Forelimb muscle (tissue), 1 donor: ENCODE measurements at regions not wholly inside any gene's neighbourhood (a gene's known extent, or its start where the extent isn't known, plus 50 kb on each side); places are given as distances from the start of the nearest gene placed in this dataset.

Experiments used
- DNase-seq: peaks from one replicate; pipeline ENCODE4 v3.0.0-alpha.2; 2013; ENCODE audit warnings: low read depth

GRCh38 chr5:62719061-62719720 is 140.6 kb downstream of the LRRC70 start:
- no peak for DNase-seq

GRCh38 chr5:62718324-62718723 is 139.7 kb downstream of the LRRC70 start:
- DNase-seq = no peak

DNA sequence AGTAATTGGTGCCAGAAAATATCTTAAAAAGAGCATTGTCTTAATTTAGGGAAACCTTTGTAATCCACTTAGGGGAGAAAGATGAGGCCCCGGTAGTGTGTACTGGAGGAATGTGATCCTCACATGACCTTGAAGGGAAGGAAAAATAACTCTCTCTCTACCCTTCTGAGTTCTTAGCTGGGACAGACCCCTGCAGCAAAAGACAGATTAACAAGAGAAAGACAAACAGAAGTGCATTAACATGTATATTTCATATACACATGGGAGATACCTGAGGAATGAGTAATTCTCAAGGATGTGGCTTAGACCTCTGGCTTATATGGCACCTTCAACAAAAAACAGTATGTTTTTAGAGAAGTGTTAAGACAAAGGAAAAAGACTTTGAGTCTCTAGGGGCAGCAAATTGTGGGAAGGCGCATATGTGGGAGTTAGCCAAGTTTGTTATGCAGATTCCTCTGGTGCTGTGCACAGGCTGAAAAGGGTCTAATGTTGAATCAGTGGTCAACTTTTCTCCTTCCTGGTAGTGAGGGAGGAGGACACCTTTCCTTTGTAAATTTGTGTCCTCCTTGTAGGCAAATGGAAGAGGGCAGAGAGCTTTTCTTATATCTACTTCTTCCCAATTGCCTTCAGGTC is 138.8 kb downstream of the LRRC70 start:
- DNase-seq = no peak

DNA sequence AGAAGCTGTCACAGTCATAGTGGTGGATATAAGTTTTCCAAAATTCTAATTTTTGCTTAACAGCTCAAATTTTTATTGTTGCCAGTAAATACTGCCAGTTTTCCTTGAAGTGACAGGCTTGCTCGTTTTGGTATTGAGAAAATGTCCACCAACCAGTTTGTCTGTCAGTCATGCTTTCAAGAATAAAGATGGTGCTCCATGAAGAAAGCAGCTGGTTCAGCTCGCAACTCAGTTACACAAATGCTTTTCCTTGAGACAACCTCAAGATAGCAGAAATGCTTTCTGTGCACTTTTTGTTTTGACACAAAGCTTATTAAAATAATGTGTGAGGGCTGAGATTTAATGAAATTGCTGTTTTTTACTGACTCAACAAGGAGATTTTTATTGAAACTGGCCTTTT is 135.7 kb downstream of the LRRC70 start:
- no peak for DNase-seq

GRCh38 chr5:62708481-62709325 is 130.1 kb downstream of the LRRC70 start:
- no peak for DNase-seq

GRCh38 chr5:62707563-62707962 is 128.9 kb downstream of the LRRC70 start:
- DNase-seq = no peak

DNA sequence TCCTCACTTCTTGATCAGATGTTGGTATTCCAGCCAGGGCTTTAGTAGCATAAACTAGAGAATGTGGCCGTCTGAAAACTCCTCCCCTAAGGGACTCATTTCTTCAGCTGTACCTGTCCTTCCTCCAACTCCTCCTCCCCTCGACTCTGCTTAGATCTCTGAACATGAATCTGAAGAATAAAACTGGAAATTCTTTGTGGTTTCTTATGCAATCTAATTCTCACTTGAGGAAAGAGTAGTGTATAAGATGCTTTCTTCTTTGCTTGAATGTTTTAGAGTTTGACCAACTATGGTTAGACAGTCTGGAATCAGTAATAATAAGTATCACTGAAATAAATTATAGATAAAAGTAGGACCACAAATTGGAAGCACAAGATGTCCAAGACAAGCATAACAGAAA is 128.5 kb downstream of the LRRC70 start:
- DNase-seq = no peak

DNA sequence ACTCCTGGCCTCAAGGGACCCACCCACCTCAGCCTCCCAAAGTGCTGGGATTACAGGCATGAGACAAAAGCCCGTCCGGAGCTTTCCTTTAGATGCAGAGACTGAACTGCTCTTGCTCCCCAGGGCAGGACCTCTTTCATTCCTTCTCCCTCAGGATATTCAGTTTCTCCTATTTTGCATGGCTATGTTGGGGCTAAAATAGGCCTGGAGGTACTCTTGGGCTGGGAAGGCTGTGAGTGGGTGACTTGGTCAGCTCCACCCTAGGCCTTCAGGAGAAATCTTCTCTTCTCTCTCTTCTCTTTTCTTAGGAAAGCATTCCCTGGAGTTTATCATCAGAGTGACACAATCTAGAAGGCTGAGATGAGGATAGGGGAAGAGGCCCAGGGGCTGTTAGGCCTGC is 126.4 kb downstream of the LRRC70 start:
- DNase-seq = no peak

- no peak for DNase-seq
Observed at GRCh38 chr5:62702126-62702525, 123.5 kb downstream of the LRRC70 start.

DNA sequence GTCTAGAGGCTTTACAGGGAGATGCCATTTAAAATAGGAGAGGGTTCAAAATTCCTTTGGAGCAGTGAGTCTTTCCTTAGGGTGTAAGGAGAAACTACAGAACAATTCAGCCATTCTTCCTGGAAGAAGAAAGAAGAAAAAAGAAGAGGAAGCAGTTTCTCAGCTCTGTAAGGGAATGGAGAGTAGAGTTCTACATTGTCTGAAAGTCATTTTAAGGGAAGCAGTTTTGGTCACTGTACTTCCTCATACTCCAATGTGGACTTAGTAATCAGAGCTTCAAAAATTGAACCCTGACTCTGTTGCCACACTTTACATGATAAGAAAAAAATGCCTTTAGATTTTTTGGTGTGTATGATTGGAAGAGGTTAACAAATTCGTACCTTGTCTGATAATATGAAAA is 122.4 kb downstream of the LRRC70 start:
- DNase-seq = no peak

DNA sequence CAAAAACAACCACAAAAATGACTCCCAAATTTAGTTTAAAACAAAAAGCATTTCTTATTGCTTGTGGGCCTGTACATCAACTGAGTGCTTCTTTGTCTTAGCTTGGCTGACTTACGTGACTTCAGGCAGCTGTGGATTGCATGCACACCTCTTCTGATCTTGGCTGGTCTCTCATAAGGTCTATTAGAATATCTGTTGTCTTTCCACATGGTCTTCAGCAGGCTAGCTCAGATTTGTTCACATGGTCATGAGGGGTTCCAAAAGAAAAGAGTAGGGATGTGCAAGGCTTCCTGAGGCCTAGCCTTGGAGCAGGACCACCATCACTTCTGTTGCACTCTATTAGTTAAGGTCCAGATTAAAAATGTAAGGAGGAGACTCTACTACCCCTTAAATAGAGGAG is 120.1 kb downstream of the LRRC70 start:
- DNase-seq = no peak

DNA sequence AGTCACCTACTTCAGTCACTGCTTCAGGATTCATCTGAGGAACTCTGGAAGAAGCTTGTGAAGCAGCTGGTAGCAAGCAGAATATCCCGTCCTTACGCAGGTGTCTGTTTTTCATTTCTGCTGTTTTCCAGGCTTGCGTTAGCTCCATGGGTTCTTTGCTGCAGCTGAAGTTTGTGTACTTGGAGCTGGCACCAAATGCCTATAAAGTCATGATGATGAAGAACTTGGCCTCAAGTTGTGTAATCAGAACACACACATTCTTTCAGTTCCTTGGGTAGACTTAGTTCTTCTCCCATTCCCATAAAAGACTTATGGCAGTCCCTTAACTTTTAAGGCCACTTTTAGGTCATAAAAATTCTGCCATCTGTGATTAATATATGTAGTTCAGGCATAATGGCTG is 116.7 kb downstream of the LRRC70 start:
- no peak for DNase-seq

DNA sequence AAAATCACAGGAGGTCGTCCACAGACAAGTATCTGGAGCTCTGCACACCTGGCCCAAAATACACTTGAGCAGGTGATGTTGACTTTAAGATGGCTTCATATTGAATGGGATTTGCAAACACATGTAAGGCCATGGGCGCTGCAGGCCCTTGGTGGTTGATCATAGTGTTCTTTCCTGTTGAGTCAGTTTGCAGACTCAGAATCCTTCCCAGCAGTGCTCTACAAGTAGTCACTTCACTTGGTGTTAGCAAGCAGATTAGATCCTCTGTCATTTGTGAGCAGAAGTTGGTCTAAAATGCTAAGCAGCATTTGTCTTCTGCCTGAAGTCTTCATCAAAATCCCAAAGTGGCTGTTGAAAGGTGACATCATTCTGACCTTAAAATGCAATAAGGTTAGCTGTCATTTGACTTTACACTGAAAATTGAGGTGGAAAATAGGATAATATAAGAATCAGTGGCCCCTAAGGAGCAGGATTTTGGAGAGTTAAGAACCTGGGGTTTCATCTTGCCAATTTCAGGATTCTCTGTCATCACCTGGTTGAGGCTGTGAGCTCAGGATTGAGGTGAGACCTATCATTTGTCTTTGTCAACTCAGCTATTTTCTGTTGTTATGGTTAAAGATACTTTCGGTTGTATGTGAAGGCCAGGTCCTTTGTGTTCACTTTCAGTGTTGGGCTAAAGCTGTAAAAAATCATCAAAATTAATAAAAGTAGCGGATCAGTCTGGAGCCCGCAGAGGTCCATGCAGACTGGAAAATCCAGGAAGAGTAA is 114.5 kb downstream of the LRRC70 start:
- no peak for DNase-seq

DNA sequence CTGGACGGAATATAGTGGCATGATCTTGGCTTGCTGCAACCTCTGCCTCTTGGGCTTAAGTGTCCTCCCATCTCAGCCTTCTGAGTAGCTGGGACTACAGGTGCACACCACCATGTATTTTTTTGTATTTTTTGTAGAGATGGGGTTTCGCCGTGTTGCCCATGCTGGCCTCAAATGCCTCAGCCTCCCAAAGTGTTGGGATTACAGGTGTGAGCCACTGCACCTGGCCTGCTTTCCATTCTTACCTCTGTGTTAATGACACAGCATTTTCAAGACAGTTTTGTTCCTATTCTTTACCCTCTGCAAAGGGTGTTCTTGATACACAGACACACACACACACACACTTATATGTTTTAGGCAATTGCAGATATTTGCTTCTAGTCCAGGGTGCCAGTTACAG is 113.3 kb downstream of the LRRC70 start:
- no peak for DNase-seq

GRCh38 chr5:62690421-62690820 is 111.8 kb downstream of the LRRC70 start:
- DNase-seq = no peak

DNA sequence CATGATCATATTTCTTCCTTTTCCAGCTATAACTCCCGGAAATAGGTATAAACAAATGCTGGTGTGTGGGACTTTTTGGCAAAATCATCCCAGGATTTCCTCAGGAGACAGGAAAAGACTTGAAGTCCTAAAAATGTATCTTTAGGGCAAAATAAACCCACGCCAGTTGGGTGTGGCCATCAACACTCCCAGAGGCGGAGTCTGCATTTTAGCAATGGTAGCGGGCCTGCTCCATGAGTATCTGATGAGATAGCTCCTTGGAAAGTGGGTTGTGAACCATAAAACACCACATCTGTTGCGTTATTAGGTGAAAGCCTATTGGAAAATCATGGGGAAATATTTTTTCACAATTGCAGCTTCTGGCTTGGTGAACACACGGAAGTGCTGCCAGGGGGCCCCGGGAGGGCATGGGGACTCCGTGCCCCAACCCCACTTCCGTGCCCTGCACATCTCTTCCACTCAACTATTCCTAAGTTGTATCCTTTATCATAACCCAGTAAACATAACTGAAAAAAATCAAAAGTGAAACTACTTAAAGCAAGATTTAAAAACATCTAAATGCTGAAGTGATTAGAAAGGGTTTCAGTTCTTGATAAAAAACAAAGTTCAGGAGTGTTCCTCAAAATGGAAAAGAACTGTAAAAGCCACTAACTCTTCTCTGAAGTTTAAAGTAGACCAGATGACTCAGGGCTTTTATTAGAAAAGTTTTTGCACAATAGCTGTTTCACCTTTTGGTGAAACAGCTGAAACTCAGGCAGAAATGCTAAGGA is 111.2 kb downstream of the LRRC70 start:
- no peak for DNase-seq

GRCh38 chr5:62686692-62687091 is 108.1 kb downstream of the LRRC70 start:
- DNase-seq = no peak

- DNase-seq = no peak
Observed at GRCh38 chr5:62685221-62685620, 106.6 kb downstream of the LRRC70 start.

DNA sequence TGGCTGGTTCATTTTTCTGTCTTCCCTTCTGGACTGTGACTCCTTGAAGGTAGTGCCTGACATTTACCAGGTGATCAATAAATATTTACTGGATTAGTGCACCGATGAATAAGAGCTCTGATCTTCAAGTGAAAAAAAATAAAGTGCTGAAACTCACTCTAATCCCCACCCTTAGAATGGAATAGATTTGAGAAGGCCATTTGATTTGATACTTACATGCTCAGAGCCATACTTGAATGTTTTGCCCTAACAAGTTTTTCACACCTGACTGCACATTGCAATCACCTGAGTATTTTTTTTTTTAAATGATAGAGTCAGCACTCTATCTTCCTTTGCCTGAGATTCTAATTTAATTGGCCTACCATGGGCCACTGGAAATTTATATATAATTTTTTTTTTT is 105.7 kb downstream of the LRRC70 start:
- DNase-seq = no peak

GRCh38 chr5:62682059-62682458 is 103.4 kb downstream of the LRRC70 start:
- DNase-seq = no peak

DNA sequence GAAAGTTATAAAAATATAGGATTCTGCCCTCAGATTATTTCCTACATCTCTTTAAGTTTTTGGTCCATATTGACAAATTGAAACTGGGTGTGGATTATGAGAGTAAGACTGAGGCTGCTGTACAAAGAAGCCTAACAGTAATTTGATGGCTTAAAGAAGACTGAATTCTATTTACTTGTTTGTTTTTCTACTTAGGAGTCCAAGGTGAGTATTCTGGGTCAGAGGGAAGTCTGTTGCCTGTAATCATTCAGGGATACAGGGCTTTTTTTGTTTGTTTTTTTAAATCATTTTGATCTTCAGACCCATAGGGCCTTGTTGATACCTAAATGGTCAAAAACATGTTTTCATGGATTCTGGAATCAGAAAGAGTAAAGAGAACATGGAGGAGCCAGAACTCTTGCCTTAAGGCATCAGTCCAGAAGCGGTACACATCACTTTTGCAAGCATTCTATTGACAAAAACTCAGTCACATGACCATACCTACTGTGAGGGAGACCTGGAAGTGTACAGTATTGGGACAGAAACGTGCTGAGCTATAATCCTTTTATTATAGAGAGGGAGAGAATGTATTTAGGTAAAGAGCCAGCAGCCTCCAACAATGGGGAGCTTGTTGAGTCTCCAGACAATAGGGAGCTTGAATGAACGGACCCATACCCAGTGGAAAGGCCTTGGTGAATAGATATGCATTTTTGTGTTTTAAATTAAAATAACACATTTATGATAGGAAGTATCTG is 102.7 kb downstream of the LRRC70 start:
- no peak for DNase-seq
